Hepatocyte (in vitro differentiated cells): ENCODE measurements at regions not wholly inside any gene's neighbourhood (a gene's known extent, or its start where the extent isn't known, plus 50 kb on each side); places are given as distances from the start of the nearest gene placed in this dataset.

ENCODE experiments used
- CTCF ChIP-seq: fragments of 200-600 bp; sonication (generic); IDR thresholded peaks from 2 replicates; pipeline ENCODE4 v1.5.1; 2016; ENCODE audit warnings: antibody characterized with exemption, mild to moderate bottlenecking; ENCODE audit not compliant: poor library complexity
- EZH2 ChIP-seq: fragments of 200-600 bp; sonication (generic); IDR thresholded peaks from 2 replicates; pipeline ENCODE4 v1.6.1; 2016; ENCODE audit warnings: antibody characterized with exemption, mild to moderate bottlenecking, borderline replicate concordance

- no peak for TF ChIP-seq CTCF
- no peak for TF ChIP-seq EZH2
These were observed 926.5 kb upstream of the GHITM start for GRCh38 chr10:83212632-83213334.
